ENCODE measurements at regions not wholly inside any gene's neighbourhood (a gene's known extent, or its start where the extent isn't known, plus 50 kb on each side); places are given as distances from the start of the nearest gene placed in this dataset.

DNA sequence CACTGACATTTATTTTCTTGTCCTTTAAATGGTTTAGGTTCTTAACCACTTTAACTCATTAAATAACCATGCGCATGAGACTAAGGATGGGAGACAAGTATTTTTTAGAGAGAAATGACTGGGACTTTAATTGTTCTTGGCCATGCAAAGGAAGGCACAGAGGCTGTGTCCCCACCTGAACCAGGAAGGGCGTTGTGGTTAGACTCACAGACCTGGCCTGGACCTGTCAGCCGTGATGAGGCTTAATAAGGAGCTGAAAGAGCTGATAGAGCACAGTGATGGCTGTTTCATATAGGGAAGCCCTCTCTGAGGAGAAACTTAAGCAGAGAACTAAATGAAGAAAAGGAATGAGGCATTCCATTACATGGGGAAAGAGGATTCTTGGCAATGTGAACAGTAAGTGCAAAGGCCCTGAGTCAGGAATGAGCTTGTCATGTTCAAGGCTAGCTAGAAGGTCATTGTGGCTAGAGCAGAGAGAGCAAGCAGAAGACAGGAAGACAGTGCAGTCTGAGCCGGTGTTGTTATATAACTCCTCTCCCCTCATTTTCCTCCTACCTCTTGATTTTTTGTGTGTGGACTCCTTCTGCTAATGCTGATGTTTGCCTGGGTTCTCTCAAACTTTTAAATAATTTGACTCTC, 74.4 kb upstream of the ANO4 start:
- no peaks in the 10 kb centered on the region for H3K36me3 Mint-ChIP-seq (ENCODE audit: low read depth)
- TF ChIP-seq, protein P1, sequence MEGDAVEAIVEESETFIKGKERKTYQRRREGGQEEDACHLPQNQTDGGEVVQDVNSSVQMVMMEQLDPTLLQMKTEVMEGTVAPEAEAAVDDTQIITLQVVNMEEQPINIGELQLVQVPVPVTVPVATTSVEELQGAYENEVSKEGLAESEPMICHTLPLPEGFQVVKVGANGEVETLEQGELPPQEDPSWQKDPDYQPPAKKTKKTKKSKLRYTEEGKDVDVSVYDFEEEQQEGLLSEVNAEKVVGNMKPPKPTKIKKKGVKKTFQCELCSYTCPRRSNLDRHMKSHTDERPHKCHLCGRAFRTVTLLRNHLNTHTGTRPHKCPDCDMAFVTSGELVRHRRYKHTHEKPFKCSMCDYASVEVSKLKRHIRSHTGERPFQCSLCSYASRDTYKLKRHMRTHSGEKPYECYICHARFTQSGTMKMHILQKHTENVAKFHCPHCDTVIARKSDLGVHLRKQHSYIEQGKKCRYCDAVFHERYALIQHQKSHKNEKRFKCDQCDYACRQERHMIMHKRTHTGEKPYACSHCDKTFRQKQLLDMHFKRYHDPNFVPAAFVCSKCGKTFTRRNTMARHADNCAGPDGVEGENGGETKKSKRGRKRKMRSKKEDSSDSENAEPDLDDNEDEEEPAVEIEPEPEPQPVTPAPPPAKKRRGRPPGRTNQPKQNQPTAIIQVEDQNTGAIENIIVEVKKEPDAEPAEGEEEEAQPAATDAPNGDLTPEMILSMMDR (IDR thresholded peaks at IDR 0.05): no peak
- no peak for DNase-seq
- H3K4me1 Mint-ChIP-seq (ENCODE audit: low read depth): no peaks in the 10 kb centered on the region
- peaks cover 14% of the 10 kb centered on the region for H3K27me3 Mint-ChIP-seq (ENCODE audit: insufficient read depth)
- H3K9me3 Mint-ChIP-seq: peaks cover 7% of the 10 kb centered on the region; the same call in 1 of the 2 replicates
- no peak overlapping the region for H3K27ac Mint-ChIP-seq
- H3K4me3 Mint-ChIP-seq: no peak overlapping the region

DNA sequence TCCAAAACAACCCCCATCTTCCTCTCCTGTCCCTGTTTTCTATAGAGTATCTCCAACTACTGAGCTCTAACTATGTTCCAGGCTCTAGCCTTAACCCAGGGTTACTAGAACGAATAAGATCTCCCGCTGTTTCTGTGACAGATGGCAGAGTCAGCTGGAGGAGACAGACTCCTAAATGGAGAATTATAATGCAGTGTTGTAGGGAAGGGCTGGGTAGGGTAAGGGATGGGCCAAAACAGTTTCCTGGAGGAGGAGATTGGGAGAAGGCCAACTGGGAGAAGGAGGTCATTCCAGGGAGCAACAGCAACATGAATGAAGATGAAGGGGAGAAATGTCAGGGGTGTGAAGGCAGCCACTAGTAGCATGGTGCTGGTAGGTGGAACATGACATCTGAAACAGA, 73.4 kb upstream of the ANO4 start:
- H3K36me3 Mint-ChIP-seq (ENCODE audit: low read depth): no peaks in the 10 kb centered on the region
- TF ChIP-seq, protein P1 (IDR thresholded peaks at IDR 0.05): no peak
- H3K4me1 Mint-ChIP-seq (ENCODE audit: low read depth): no peaks in the 10 kb centered on the region
- no peak for DNase-seq
- H3K9me3 Mint-ChIP-seq: peaks cover 4% of the 10 kb centered on the region; the same call in 1 of the 2 replicates
- no peak overlapping the region for H3K4me3 Mint-ChIP-seq
- H3K27me3 Mint-ChIP-seq (ENCODE audit: insufficient read depth): peaks cover 10% of the 10 kb centered on the region
- H3K27ac Mint-ChIP-seq: no peak overlapping the region

GRCh38 chr12:100724071-100724470, 70.5 kb upstream of the ANO4 start:
- TF ChIP-seq, protein P1 (IDR thresholded peaks at IDR 0.05): no peak

DNA sequence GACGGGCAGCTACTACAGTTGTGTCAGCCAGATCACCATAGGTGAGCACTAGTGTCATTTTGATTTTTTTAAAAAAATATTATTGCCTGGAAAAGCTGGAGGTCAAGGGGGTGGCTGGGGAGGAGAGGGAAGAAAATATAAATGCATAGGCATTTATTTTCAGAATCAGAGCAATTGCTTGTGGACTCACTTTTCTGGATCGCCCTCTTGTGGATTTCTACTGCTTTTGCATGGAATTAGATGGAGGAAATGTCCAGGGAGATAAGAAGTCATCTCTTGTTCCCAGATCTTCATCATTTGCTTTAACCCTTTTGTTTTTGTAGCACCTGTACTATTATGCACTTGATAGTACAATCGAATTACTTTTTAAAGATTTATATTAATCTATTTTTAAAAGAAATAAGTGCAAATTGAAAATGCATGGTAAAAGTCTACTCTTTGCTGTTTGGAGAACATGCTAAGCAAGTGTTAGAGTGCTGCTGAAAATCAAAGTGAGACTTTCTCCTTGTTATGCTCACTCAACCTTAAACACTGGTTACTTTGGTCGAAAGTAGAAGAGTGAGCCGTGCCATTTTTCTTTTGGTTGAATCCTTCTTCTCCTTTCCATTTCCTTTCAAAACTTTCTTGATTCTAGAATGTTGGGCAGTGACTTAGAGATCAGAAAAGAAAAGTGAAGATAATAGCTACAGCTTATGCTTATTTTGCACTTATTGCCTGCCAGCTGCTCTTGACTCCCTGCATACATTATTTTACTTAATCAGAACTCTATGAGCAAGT, 60.6 kb upstream of the ANO4 start:
- Mint-ChIP-seq H3K4me1 (ENCODE audit: low read depth) (no peaks in the 10 kb centered on the region), H3K27ac (no peak overlapping the region), H3K36me3 (ENCODE audit: low read depth) (no peaks in the 10 kb centered on the region), H3K9me3 (no peaks in the 10 kb centered on the region), H3K4me3 (no peak overlapping the region), H3K27me3 (ENCODE audit: insufficient read depth) (peaks cover 4% of the 10 kb centered on the region)
- TF ChIP-seq, protein P1 (IDR thresholded peaks at IDR 0.05): peak; percentile 82
- DNase-seq: peak; percentile 41

More at GRCh38 chr12:100724071-100724470, 70.5 kb upstream of the ANO4 start:
- H3K9me3 Mint-ChIP-seq: no peaks in the 10 kb centered on the region
- no peaks in the 10 kb centered on the region for H3K4me1 Mint-ChIP-seq (ENCODE audit: low read depth)
- H3K27me3 Mint-ChIP-seq (ENCODE audit: insufficient read depth): peaks cover 10% of the 10 kb centered on the region
- no peak overlapping the region for H3K27ac Mint-ChIP-seq
- H3K4me3 Mint-ChIP-seq: no peak overlapping the region
- H3K36me3 Mint-ChIP-seq (ENCODE audit: low read depth): no peaks in the 10 kb centered on the region
- DNase-seq: no peak

DNA sequence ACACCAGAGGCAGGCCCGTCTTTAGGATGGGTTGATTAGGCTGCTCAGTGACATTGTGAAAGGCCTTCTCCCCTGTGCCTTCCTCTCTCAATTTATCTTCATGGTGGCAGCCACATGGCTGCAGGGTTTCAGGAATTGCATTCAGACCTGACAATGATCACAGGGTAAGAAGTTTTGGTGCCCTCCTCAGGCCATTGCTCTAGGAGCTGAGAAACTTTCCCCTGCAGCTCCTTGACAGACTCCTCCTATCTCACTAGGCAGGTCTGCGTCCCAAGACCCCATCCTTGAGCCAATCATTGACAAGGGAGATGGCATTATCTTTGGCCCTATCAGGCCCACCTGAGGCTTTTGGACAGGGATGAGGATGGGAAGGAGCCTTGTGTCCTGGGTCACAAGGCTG, 57.4 kb upstream of the ANO4 start:
- H3K4me3 Mint-ChIP-seq: no peak overlapping the region
- peaks cover 4% of the 10 kb centered on the region for H3K27me3 Mint-ChIP-seq (ENCODE audit: insufficient read depth)
- TF ChIP-seq, protein P1 (IDR thresholded peaks at IDR 0.05): no peak
- H3K27ac Mint-ChIP-seq: no peak overlapping the region
- H3K36me3 Mint-ChIP-seq (ENCODE audit: low read depth): no peaks in the 10 kb centered on the region
- H3K9me3 Mint-ChIP-seq: no peaks in the 10 kb centered on the region
- no peaks in the 10 kb centered on the region for H3K4me1 Mint-ChIP-seq (ENCODE audit: low read depth)
- DNase-seq: no peak

Data from HFFc6 (cell line).